ENCODE measurements at regions not wholly inside any gene's neighbourhood (a gene's known extent, or its start where the extent isn't known, plus 50 kb on each side); places are given as distances from the start of the nearest gene placed in this dataset.

DNA sequence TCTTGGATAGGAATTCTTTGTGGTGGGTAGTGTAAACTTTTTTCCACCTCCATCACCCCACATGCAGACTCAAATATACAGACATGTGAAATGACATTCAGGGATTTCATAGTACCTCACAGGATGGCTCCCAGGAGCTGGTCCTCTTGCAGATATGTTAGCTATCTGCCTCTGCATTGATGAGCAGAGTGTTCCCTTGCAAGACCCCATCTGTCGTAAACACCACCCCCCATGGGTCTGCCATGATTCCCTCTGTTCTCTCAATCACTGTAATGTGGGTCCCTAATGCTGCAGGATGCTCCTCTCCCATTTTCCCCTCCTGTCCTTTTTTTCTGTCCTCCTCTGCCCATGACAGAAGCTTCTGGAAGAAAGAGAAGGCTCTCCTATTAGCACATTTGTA lies 391.2 kb upstream of the PODXL start:
- TF ChIP-seq, protein P1, sequence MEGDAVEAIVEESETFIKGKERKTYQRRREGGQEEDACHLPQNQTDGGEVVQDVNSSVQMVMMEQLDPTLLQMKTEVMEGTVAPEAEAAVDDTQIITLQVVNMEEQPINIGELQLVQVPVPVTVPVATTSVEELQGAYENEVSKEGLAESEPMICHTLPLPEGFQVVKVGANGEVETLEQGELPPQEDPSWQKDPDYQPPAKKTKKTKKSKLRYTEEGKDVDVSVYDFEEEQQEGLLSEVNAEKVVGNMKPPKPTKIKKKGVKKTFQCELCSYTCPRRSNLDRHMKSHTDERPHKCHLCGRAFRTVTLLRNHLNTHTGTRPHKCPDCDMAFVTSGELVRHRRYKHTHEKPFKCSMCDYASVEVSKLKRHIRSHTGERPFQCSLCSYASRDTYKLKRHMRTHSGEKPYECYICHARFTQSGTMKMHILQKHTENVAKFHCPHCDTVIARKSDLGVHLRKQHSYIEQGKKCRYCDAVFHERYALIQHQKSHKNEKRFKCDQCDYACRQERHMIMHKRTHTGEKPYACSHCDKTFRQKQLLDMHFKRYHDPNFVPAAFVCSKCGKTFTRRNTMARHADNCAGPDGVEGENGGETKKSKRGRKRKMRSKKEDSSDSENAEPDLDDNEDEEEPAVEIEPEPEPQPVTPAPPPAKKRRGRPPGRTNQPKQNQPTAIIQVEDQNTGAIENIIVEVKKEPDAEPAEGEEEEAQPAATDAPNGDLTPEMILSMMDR (IDR thresholded peaks at IDR 0.05; ENCODE audit: extremely low read depth in 1 of 2, insufficient read depth in 1 of 2, low read depth in 1 of 2, low read length in 2 of 2) = no peak
- TF ChIP-seq POLR2AphosphoS5 (IDR thresholded peaks at IDR 0.05; ENCODE audit: insufficient read depth, low read depth, low read length) (no peak), EZH2 (IDR thresholded peaks at IDR 0.05; ENCODE audit: borderline replicate concordance, low read depth, low read length, severe bottlenecking) (no peak), POLR2A (IDR thresholded peaks at IDR 0.05; ENCODE audit: low read depth, low read length) (no peak)
- TF ChIP-seq, protein P2, sequence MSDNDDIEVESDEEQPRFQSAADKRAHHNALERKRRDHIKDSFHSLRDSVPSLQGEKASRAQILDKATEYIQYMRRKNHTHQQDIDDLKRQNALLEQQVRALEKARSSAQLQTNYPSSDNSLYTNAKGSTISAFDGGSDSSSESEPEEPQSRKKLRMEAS (IDR thresholded peaks at IDR 0.05; ENCODE audit: insufficient read depth, insufficient read length) = no peak
